ENCODE measurements at regions not wholly inside any gene's neighbourhood (a gene's known extent, or its start where the extent isn't known, plus 50 kb on each side); places are given as distances from the start of the nearest gene placed in this dataset.
"Not testable (repeated sequence)": the region's sequence is repeated elsewhere in the genome, so short reads cannot be mapped to it uniquely, and the experiment has no call there.

DNA sequence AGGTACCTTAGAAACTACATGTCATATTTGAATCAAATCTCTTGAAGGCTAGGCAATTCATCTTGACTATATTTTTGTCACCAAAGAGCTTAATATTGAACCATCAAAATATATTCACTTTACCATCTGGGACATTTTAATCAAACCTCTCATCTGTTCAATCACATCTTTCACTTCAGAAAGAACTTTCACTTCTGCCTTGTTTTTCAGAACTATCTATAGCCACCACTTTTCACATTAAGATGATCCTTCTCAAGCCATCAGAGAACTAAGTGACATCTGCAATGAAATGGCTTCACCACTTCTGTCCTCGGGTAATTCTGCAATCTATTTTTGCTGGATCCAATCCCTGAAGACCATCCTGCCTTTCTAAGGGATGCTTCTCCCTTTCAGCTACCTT is 57.8 kb downstream of the OR2B2 start:
- Histone ChIP-seq H3K27me3 (ENCODE audit: control insufficient read depth in 1 of 2, insufficient read depth in 2 of 2, low read length in 1 of 2) (no peaks in the 10 kb centered on the region), H3K27ac (ENCODE audit: low read depth in 1 of 2, low read length in 2 of 2) (no peak overlapping the region), H3K4me3 (ENCODE audit: low read length in 2 of 2) (no peak overlapping the region), H3K4me1 (ENCODE audit: control insufficient read depth in 1 of 2, insufficient read depth in 2 of 2, low read length in 2 of 2) (no peaks in the 10 kb centered on the region), H3K9me3 (ENCODE audit: control insufficient read depth, low read length) (no peaks in the 10 kb centered on the region), H3K36me3 (ENCODE audit: control insufficient read depth in 1 of 2, insufficient read depth in 2 of 2, low read length in 1 of 2) (no peaks in the 10 kb centered on the region)
- ATAC-seq (ENCODE audit: low FRiP score), result no peak
- no peak for DNase-seq
- intact Hi-C loops (cut with DNase I), result no loop called here
- WGBS, 2 donors, result 73 to 78% methylated on average over 1 of the region's 1 CpG

GRCh38 chr6:27851440-27851839 is 60.8 kb downstream of the OR2B2 start:
- no peaks in the 10 kb centered on the region for H3K4me1 ChIP-seq (ENCODE audit: control insufficient read depth in 1 of 2, insufficient read depth in 2 of 2, low read length in 2 of 2)
- no peaks in the 10 kb centered on the region for H3K36me3 ChIP-seq (ENCODE audit: control insufficient read depth in 1 of 2, insufficient read depth in 2 of 2, low read length in 1 of 2)
- intact Hi-C loops (cut with DNase I), result no loop called here
- no peaks in the 10 kb centered on the region for H3K27me3 ChIP-seq (ENCODE audit: control insufficient read depth in 1 of 2, insufficient read depth in 2 of 2, low read length in 1 of 2)
- ATAC-seq (ENCODE audit: low FRiP score) (no peak), DNase-seq (no peak)
- no peaks in the 10 kb centered on the region for H3K9me3 ChIP-seq (ENCODE audit: control insufficient read depth, low read length)
- H3K4me3 ChIP-seq (ENCODE audit: low read length in 2 of 2), result no peak overlapping the region
- no peak overlapping the region for H3K27ac ChIP-seq (ENCODE audit: low read depth in 1 of 2, low read length in 2 of 2)

DNA sequence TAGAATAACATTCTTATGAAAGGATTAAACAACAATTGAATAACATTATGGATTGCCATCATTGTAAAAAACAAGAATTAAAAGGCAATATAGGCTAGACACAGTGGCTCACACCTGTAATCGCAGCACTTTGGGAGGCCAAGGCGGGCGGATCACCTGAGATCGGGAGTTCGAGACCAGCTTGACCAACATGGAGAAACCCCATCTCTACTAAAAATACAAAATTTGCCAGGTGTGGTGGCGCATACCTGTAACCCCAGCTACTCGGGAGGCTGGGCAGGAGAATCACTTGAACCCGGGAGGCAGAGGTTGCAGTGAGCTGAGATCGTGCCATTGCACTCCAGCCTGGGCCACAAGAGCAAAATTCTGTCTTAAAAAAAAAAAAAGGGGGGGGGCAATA is 63.2 kb downstream of the OR2B2 start:
- H3K36me3 ChIP-seq (ENCODE audit: control insufficient read depth in 1 of 2, insufficient read depth in 2 of 2, low read length in 1 of 2); H3K27ac ChIP-seq (ENCODE audit: low read depth in 1 of 2, low read length in 2 of 2); H3K4me3 ChIP-seq (ENCODE audit: low read length in 2 of 2); DNase-seq; H3K4me1 ChIP-seq (ENCODE audit: control insufficient read depth in 1 of 2, insufficient read depth in 2 of 2, low read length in 2 of 2); ATAC-seq (ENCODE audit: low FRiP score); intact Hi-C loops (cut with DNase I); H3K9me3 ChIP-seq (ENCODE audit: control insufficient read depth, low read length); H3K27me3 ChIP-seq (ENCODE audit: control insufficient read depth in 1 of 2, insufficient read depth in 2 of 2, low read length in 1 of 2): not testable (repeated sequence)
- 97% methylated on average over 9 of the region's 9 CpGs for WGBS, 2 donors

DNA sequence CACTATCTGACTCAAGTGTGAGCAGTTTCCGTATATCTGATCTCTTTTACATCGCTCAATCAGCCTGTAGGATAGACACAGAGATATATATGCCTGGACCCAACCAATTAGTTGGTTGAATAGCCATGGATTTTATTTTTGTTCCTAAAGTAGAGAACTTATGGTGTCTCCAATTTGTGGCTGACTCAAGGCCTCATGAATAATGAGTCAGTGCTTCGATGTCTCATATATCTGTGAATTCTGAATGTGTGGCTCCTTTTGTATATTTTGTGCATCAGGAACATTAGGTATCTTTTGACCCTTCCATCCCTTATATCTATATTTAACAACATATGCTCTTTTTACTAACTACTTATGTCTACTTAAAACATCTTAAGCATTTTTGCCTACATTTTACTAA is 64.5 kb downstream of the OR2B2 start:
- intact Hi-C loops (cut with DNase I), result no loop called here
- no peaks in the 10 kb centered on the region for H3K36me3 ChIP-seq (ENCODE audit: control insufficient read depth in 1 of 2, insufficient read depth in 2 of 2, low read length in 1 of 2)
- H3K4me1 ChIP-seq (ENCODE audit: control insufficient read depth in 1 of 2, insufficient read depth in 2 of 2, low read length in 2 of 2), result no peaks in the 10 kb centered on the region
- H3K27me3 ChIP-seq (ENCODE audit: control insufficient read depth in 1 of 2, insufficient read depth in 2 of 2, low read length in 1 of 2), result no peaks in the 10 kb centered on the region
- H3K27ac ChIP-seq (ENCODE audit: low read depth in 1 of 2, low read length in 2 of 2), result no peak overlapping the region
- WGBS, 2 donors, result 94 to 97% methylated on average over 3 of the region's 3 CpGs
- H3K9me3 ChIP-seq (ENCODE audit: control insufficient read depth, low read length), result no peaks in the 10 kb centered on the region
- DNase-seq (no peak), ATAC-seq (ENCODE audit: low FRiP score) (no peak)
- H3K4me3 ChIP-seq (ENCODE audit: low read length in 2 of 2), result no peak overlapping the region

DNA sequence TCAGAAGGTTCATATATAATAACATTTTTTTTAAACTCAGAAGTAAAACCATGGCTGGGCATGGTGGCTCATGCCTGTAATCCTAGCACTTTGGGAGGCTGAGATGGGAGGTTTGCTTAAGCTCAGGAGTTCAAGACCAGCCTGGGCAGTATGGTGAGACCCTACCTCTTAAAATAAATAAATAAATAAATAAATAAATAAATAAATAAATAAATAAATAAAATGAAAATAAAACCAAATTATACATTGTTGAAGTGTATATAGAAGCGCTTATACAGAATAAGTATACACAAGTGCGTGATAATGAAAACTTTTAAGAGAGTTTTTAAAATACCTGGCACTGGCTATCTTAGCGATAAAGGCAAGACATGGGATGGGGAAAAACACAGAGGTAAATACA is 71.6 kb downstream of the OR2B2 start:
- no peak overlapping the region for H3K4me3 ChIP-seq (ENCODE audit: low read length in 2 of 2)
- H3K27ac ChIP-seq (ENCODE audit: low read depth in 1 of 2, low read length in 2 of 2), result no peak overlapping the region
- ATAC-seq (ENCODE audit: low FRiP score) (no peak), DNase-seq (no peak)
- no peaks in the 10 kb centered on the region for H3K9me3 ChIP-seq (ENCODE audit: control insufficient read depth, low read length)
- intact Hi-C loops (cut with DNase I), result no loop called here
- no peaks in the 10 kb centered on the region for H3K4me1 ChIP-seq (ENCODE audit: control insufficient read depth in 1 of 2, insufficient read depth in 2 of 2, low read length in 2 of 2)
- no peaks in the 10 kb centered on the region for H3K27me3 ChIP-seq (ENCODE audit: control insufficient read depth in 1 of 2, insufficient read depth in 2 of 2, low read length in 1 of 2)
- no peaks in the 10 kb centered on the region for H3K36me3 ChIP-seq (ENCODE audit: control insufficient read depth in 1 of 2, insufficient read depth in 2 of 2, low read length in 1 of 2)
- 99% methylated on average over 3 of the region's 3 CpGs for WGBS, 2 donors

DNA sequence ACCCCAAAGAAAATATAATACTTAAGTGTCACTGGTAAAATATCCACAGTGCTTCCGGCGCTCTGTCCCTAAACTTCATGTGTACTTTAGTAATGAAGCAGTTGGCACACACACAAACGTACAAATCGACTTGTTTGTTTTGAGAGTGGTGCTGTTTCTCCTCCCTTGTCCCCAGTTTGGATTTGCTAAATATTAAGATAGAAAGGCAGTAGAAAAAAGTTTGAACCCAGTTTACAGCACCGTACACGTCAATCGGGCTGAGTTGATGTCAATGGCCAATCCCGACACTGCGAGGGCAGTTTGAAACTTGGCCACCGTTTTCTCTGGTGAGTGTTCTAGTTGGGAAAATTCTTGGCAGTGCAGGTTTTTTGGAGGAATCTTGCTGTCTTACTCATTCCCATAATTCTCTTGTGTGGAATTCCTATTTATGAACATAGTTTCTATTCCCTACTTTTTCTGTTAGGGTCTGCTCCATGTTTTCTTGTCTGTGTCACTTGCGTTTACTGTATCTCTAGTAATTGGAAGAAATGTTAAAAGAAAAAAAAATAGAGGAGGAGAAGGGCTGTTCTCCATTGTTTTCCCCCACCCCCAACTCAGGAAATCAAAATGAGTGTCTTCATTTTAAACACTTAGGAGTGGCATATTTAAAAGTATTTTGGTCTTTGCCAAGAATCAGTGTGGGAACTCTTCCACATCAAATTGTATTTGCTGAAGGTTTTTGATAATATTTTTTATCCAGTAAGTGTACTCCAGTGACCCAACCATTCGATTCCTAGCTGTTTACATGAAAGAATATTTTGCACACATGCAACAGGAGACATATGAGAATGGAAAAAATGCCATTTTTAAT is 72.3 kb downstream of the OR2B2 start:
- no peaks in the 10 kb centered on the region for H3K4me1 ChIP-seq (ENCODE audit: control insufficient read depth in 1 of 2, insufficient read depth in 2 of 2, low read length in 2 of 2)
- H3K4me3 ChIP-seq (ENCODE audit: low read length in 2 of 2), result peak overlapping the region; percentile 79 to 82
- no peaks in the 10 kb centered on the region for H3K36me3 ChIP-seq (ENCODE audit: control insufficient read depth in 1 of 2, insufficient read depth in 2 of 2, low read length in 1 of 2)
- intact Hi-C loops (cut with DNase I), result loop anchor here in 1 of 2 donors (2.0 kb wide), 2 partner anchors 25 to 55 kb away; a partner anchor contains a TSS
- ATAC-seq (ENCODE audit: low FRiP score) (peak; percentile 48), DNase-seq (peak; percentile 71 to 88)
- no peak overlapping the region for H3K27ac ChIP-seq (ENCODE audit: low read depth in 1 of 2, low read length in 2 of 2)
- H3K27me3 ChIP-seq (ENCODE audit: control insufficient read depth in 1 of 2, insufficient read depth in 2 of 2, low read length in 1 of 2), result no peaks in the 10 kb centered on the region
- no peaks in the 10 kb centered on the region for H3K9me3 ChIP-seq (ENCODE audit: control insufficient read depth, low read length)
- WGBS, 2 donors, result 3 to 4% methylated on average over 12 of the region's 12 CpGs

GRCh38 chr6:27838945-27839625 is 73.1 kb downstream of the OR2B2 start:
- Histone ChIP-seq H3K27ac (ENCODE audit: low read depth in 1 of 2, low read length in 2 of 2) (peak overlapping the region; percentile 78 to 97), H3K27me3 (ENCODE audit: control insufficient read depth in 1 of 2, insufficient read depth in 2 of 2, low read length in 1 of 2) (no peaks in the 10 kb centered on the region), H3K4me1 (ENCODE audit: control insufficient read depth in 1 of 2, insufficient read depth in 2 of 2, low read length in 2 of 2) (no peaks in the 10 kb centered on the region), H3K4me3 (ENCODE audit: low read length in 2 of 2) (peak overlapping the region; percentile 79 to 82), H3K36me3 (ENCODE audit: control insufficient read depth in 1 of 2, insufficient read depth in 2 of 2, low read length in 1 of 2) (no peaks in the 10 kb centered on the region), H3K9me3 (ENCODE audit: control insufficient read depth, low read length) (no peaks in the 10 kb centered on the region)
- peak in 1 of 2 donors; percentile 84 for DNase-seq
- 0% methylated on average over 31 of the region's 31 CpGs for WGBS, 2 donors
- intact Hi-C loops (cut with DNase I), result loop anchor here in 1 of 2 donors (2.0 kb wide), 2 partner anchors 26 to 56 kb away; a partner anchor contains a TSS
- peak; percentile 66 for ATAC-seq (ENCODE audit: low FRiP score)

DNA sequence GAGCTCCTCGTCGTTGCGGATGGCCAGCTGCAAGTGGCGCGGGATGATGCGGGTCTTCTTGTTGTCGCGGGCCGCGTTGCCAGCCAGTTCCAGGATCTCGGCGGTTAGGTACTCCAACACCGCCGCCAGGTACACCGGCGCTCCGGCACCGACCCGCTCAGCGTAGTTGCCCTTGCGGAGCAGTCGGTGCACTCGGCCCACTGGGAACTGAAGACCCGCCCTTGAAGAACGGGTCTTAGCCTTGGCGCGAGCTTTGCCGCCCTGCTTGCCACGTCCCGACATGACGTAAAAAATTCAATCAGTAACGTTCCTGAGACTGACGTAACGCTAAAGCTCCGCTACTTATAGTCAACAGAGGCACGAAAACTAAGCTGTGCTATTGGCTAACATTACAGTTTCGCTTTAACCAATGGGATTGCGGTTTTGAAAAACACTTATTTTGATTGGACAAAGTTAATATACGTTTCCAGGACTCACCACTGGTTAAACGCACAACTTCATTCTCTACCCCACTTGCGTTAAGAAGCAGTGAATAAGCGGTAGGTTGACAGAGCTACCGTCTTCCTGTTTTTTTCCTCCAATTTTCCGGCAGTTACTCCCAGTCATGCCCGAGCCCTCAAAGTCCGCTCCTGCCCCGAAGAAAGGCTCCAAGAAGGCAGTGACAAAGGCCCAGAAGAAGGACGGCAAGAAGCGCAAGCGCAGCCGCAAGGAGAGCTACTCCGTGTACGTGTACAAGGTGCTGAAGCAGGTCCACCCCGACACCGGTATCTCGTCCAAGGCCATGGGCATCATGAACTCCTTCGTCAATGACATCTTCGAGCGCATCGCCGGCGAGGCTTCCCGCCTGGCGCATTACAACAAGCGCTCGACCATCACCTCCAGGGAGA is 73.9 kb downstream of the OR2B2 start:
- peak overlapping the region; percentile 67 to 79 for H3K4me3 ChIP-seq (ENCODE audit: low read length in 2 of 2)
- no peaks in the 10 kb centered on the region for H3K27me3 ChIP-seq (ENCODE audit: control insufficient read depth in 1 of 2, insufficient read depth in 2 of 2, low read length in 1 of 2)
- H3K9me3 ChIP-seq (ENCODE audit: control insufficient read depth, low read length), result no peaks in the 10 kb centered on the region
- peak overlapping the region; percentile 91 to 97 for H3K27ac ChIP-seq (ENCODE audit: low read depth in 1 of 2, low read length in 2 of 2)
- H3K4me1 ChIP-seq (ENCODE audit: control insufficient read depth in 1 of 2, insufficient read depth in 2 of 2, low read length in 2 of 2), result no peaks in the 10 kb centered on the region
- intact Hi-C loops (cut with DNase I), result loop anchor here in 1 of 2 donors (2.0 kb wide), 2 partner anchors 26 to 56 kb away; a partner anchor contains a TSS
- ATAC-seq (ENCODE audit: low FRiP score) (peak; percentile 93), DNase-seq (peak; percentile 87 to 91)
- no peaks in the 10 kb centered on the region for H3K36me3 ChIP-seq (ENCODE audit: control insufficient read depth in 1 of 2, insufficient read depth in 2 of 2, low read length in 1 of 2)
- WGBS, 2 donors, result 0% methylated on average over 66 of the region's 66 CpGs
